ENCODE measurements at regions not wholly inside any gene's neighbourhood (a gene's known extent, or its start where the extent isn't known, plus 50 kb on each side); places are given as distances from the start of the nearest gene placed in this dataset.

GRCh38 chr11:38867338-38867737 lies 2269.3 kb upstream of the RAG2 start:
- H3K4me3 ChIP-seq (ENCODE audit: low read depth in 2 of 2, low read length in 2 of 2), result no peak overlapping the region
- in situ Hi-C loops (cut with HindIII; ENCODE audit: low pct_unique_long_range_greater_than_20kb, low sequenced_read_pairs), result no loop called here
- H3K4me1 ChIP-seq (ENCODE audit: control insufficient read depth, insufficient read depth, low read length), result no peaks in the 10 kb centered on the region
- H3K27ac ChIP-seq (ENCODE audit: low read length), result no peak overlapping the region
- intact Hi-C loops (cut with micrococcal nuclease; ENCODE audit: unreplicated experiment), result no loop called here
- CTCF ChIA-PET, result no interaction called here
- no TSS peak for BruUV-seq (replicated peaks)
- no peak for DNase-seq (ENCODE audit: low read depth, low spot score)
- POLR2A ChIA-PET, result no interaction called here
- H3K27me3 ChIP-seq (ENCODE audit: control insufficient read depth, insufficient read depth, low read length), result no peaks in the 10 kb centered on the region
- no peaks in the 10 kb centered on the region for H3K9me3 ChIP-seq (ENCODE audit: control insufficient read depth, insufficient read depth, low read depth, low read length)
- H3K36me3 ChIP-seq (ENCODE audit: control insufficient read depth, insufficient read depth, low read length), result no peaks in the 10 kb centered on the region
- TF ChIP-seq CTCF (IDR thresholded peaks at IDR 0.05) (no peak), SIN3A (IDR thresholded peaks at IDR 0.05; ENCODE audit: borderline replicate concordance, insufficient read depth, low read depth, low read length) (no peak)
- TF ChIP-seq, protein P1, sequence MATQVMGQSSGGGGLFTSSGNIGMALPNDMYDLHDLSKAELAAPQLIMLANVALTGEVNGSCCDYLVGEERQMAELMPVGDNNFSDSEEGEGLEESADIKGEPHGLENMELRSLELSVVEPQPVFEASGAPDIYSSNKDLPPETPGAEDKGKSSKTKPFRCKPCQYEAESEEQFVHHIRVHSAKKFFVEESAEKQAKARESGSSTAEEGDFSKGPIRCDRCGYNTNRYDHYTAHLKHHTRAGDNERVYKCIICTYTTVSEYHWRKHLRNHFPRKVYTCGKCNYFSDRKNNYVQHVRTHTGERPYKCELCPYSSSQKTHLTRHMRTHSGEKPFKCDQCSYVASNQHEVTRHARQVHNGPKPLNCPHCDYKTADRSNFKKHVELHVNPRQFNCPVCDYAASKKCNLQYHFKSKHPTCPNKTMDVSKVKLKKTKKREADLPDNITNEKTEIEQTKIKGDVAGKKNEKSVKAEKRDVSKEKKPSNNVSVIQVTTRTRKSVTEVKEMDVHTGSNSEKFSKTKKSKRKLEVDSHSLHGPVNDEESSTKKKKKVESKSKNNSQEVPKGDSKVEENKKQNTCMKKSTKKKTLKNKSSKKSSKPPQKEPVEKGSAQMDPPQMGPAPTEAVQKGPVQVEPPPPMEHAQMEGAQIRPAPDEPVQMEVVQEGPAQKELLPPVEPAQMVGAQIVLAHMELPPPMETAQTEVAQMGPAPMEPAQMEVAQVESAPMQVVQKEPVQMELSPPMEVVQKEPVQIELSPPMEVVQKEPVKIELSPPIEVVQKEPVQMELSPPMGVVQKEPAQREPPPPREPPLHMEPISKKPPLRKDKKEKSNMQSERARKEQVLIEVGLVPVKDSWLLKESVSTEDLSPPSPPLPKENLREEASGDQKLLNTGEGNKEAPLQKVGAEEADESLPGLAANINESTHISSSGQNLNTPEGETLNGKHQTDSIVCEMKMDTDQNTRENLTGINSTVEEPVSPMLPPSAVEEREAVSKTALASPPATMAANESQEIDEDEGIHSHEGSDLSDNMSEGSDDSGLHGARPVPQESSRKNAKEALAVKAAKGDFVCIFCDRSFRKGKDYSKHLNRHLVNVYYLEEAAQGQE (IDR thresholded peaks at IDR 0.05; ENCODE audit: insufficient read depth in 1 of 2, low read depth in 2 of 2, low read length in 1 of 2), result no peak
- ATAC-seq, result no peak

- POLR2A ChIA-PET, result no interaction called here
- Histone ChIP-seq H3K36me3 (ENCODE audit: control insufficient read depth, insufficient read depth, low read length) (no peaks in the 10 kb centered on the region), H3K4me1 (ENCODE audit: control insufficient read depth, insufficient read depth, low read length) (no peaks in the 10 kb centered on the region), H3K27me3 (ENCODE audit: control insufficient read depth, insufficient read depth, low read length) (no peaks in the 10 kb centered on the region), H3K9me3 (ENCODE audit: control insufficient read depth, insufficient read depth, low read depth, low read length) (no peaks in the 10 kb centered on the region), H3K4me3 (ENCODE audit: low read depth in 2 of 2, low read length in 2 of 2) (no peak overlapping the region), H3K27ac (ENCODE audit: low read length) (no peak overlapping the region)
- intact Hi-C loops (cut with micrococcal nuclease; ENCODE audit: unreplicated experiment) (no loop called here), in situ Hi-C loops (cut with HindIII; ENCODE audit: low pct_unique_long_range_greater_than_20kb, low sequenced_read_pairs) (no loop called here)
- ATAC-seq (no peak), DNase-seq (ENCODE audit: low read depth, low spot score) (no peak)
- TF ChIP-seq POLR2AphosphoS5 (IDR thresholded peaks at IDR 0.05; ENCODE audit: low read depth, low read length) (no peak), SIN3A (IDR thresholded peaks at IDR 0.05; ENCODE audit: borderline replicate concordance, insufficient read depth, low read depth, low read length) (no peak), TCF7L2 (IDR thresholded peaks at IDR 0.05; ENCODE audit: low read depth, low read length) (no peak), CTCF (IDR thresholded peaks at IDR 0.05) (no peak)
- TF ChIP-seq, protein P1 (IDR thresholded peaks at IDR 0.05; ENCODE audit: insufficient read depth in 1 of 2, low read depth in 2 of 2, low read length in 1 of 2), result no peak
- CTCF ChIA-PET, result no interaction called here
- BruUV-seq (replicated peaks), result no TSS peak
Observed at GRCh38 chr11:38865922-38866321, 2267.9 kb upstream of the RAG2 start.

All from Panc1 (cell line).